Panc1 (cell line): ENCODE measurements at regions not wholly inside any gene's neighbourhood (a gene's known extent, or its start where the extent isn't known, plus 50 kb on each side); places are given as distances from the start of the nearest gene placed in this dataset.

Source experiments
- ATAC-seq: fragments of 200-7000 bp; cut with Tn5 transposase; 2 replicates; pipeline ENCODE4 v1.9.1; 2020; ENCODE audit warnings: mild to moderate bottlenecking, moderate library complexity
- BruUV-seq: library from RNA; stranded (reverse); fragments of 400-500 nt; replicated peaks from 2 replicates; lab custom pipeline; 2021; lab: Mats Ljungman, UMichigan
- CTCF ChIA-PET: fragments of 300-600 bp; sonication (Branson Sonifier 250); formaldehyde crosslinking; loops from one replicate; lab custom pipeline; 2022; ENCODE audit warnings: antibody characterized with exemption; lab: Charles Lee
- POLR2A ChIA-PET: fragments of 300-600 bp; sonication (Branson Sonifier 250); formaldehyde crosslinking; loops from one replicate; lab custom pipeline; 2022; ENCODE audit warnings: antibody characterized with exemption; lab: Charles Lee
- DNase-seq: peaks from one replicate; pipeline ENCODE4 v3.0.0-alpha.2; 2010; ENCODE audit warnings: low read depth, low spot score
- H3K27ac ChIP-seq: 2 replicates; pipeline ENCODE4 v1.5.1; 2011; ENCODE audit warnings: mild to moderate bottlenecking, low read length, inconsistent platforms
- H3K27me3 ChIP-seq: fragments of 200-500 bp; sonication (Bioruptor generic); 2 replicates; pipeline ENCODE4 v1.6.0; 2014; ENCODE audit warnings: low read length, inconsistent platforms; ENCODE audit not compliant: control insufficient read depth, insufficient read depth
- H3K36me3 ChIP-seq: fragments of 200-500 bp; sonication (Bioruptor generic); 2 replicates; pipeline ENCODE4 v1.5.1; 2014; ENCODE audit warnings: inconsistent platforms, mild to moderate bottlenecking, low read length, moderate library complexity; ENCODE audit not compliant: control insufficient read depth, insufficient read depth
- H3K4me1 ChIP-seq: 2 replicates; pipeline ENCODE4 v1.5.1; 2011; ENCODE audit warnings: inconsistent platforms, mild to moderate bottlenecking, low read length, moderate library complexity; ENCODE audit not compliant: control insufficient read depth, insufficient read depth
- H3K4me3 ChIP-seq, 2 experiments: 2 replicates each; pipeline ENCODE4 v1.5.1; 2011 to 2012; ENCODE audit warnings: low read depth in 2 of 2, low read length in 2 of 2, mild to moderate bottlenecking in 2 of 2, inconsistent platforms in 1 of 2, moderate library complexity in 1 of 2
- H3K9me3 ChIP-seq: fragments of 200-500 bp; sonication (Bioruptor generic); 2 replicates; pipeline ENCODE4 v1.5.1; 2014; ENCODE audit warnings: low read depth, mild to moderate bottlenecking, inconsistent platforms, low read length, moderate library complexity; ENCODE audit not compliant: control insufficient read depth, insufficient read depth
- CTCF ChIP-seq: fragments of 450-650 bp; IDR thresholded peaks from 2 replicates; pipeline ENCODE4 v1.5.1; 2017; ENCODE audit warnings: mild to moderate bottlenecking
- POLR2AphosphoS5 ChIP-seq: IDR thresholded peaks from 2 replicates; pipeline ENCODE4 v1.6.1; 2012; ENCODE audit warnings: mild to moderate bottlenecking, low read depth, low read length, moderate library complexity
- REST ChIP-seq, 2 experiments: IDR thresholded peaks; 2 replicates each; pipeline ENCODE4 v1.6.1; 2011 to 2012; ENCODE audit warnings: low read depth in 2 of 2, control low read depth in 1 of 2, low read length in 1 of 2, mild to moderate bottlenecking in 1 of 2, moderate library complexity in 1 of 2; ENCODE audit not compliant: insufficient read depth in 1 of 2
- SIN3A ChIP-seq: IDR thresholded peaks from 2 replicates; pipeline ENCODE4 v1.6.1; 2012; ENCODE audit warnings: low read depth, mild to moderate bottlenecking, low read length, moderate library complexity, borderline replicate concordance; ENCODE audit not compliant: insufficient read depth
- TCF7L2 ChIP-seq: IDR thresholded peaks from 2 replicates; pipeline ENCODE4 v1.6.1; 2011; ENCODE audit warnings: mild to moderate bottlenecking, low read depth, low read length, inconsistent platforms
- in situ Hi-C: cut with HindIII; loops from 2 replicates; pipeline ENCODE4 v1.10.0; 2016; ENCODE audit warnings: low sequenced_read_pairs, low pct_unique_long_range_greater_than_20kb
- intact Hi-C: fragments of 100-400 bp; cut with micrococcal nuclease; formaldehyde crosslinking; loops from one replicate; pipeline ENCODE4 v1.10.0; 2022; ENCODE audit not compliant: unreplicated experiment

- BruUV-seq: no TSS peak
- no peak for DNase-seq
- TF ChIP-seq CTCF (no peak), REST (IDR thresholded peaks at IDR 0.05; ENCODE audit: insufficient read depth in 1 of 2, low read depth in 2 of 2, low read length in 1 of 2) (no peak), TCF7L2 (no peak), SIN3A (no peak), POLR2AphosphoS5 (no peak)
- ChIA-PET POLR2A (no interaction called here), CTCF (no interaction called here)
- in situ Hi-C loops: no loop called here
- H3K36me3 ChIP-seq: no peaks in the 10 kb centered on the region
- H3K4me3 ChIP-seq: no peak overlapping the region
- intact Hi-C loops: no loop called here
- H3K27me3 ChIP-seq: no peaks in the 10 kb centered on the region
- no peak overlapping the region for H3K27ac ChIP-seq
- no peak for ATAC-seq
- no peaks in the 10 kb centered on the region for H3K4me1 ChIP-seq
- H3K9me3 ChIP-seq: no peaks in the 10 kb centered on the region
These were observed 500.7 kb downstream of the METTL4 start for GRCh38 chr18:2070631-2071030.

- CTCF ChIA-PET: no interaction called here
- H3K9me3 ChIP-seq: no peaks in the 10 kb centered on the region
- BruUV-seq: no TSS peak
- TF ChIP-seq TCF7L2 (no peak), SIN3A (no peak), POLR2AphosphoS5 (no peak), CTCF (no peak), REST (IDR thresholded peaks at IDR 0.05; ENCODE audit: insufficient read depth in 1 of 2, low read depth in 2 of 2, low read length in 1 of 2) (no peak)
- ATAC-seq (no peak), DNase-seq (no peak)
- in situ Hi-C loops: no loop called here
- intact Hi-C loops: no loop called here
- H3K4me3 ChIP-seq: no peak overlapping the region
- no peaks in the 10 kb centered on the region for H3K4me1 ChIP-seq
- POLR2A ChIA-PET: no interaction called here
- no peaks in the 10 kb centered on the region for H3K27me3 ChIP-seq
- no peak overlapping the region for H3K27ac ChIP-seq
- H3K36me3 ChIP-seq: no peaks in the 10 kb centered on the region
These were observed 495.8 kb downstream of the METTL4 start for GRCh38 chr18:2075499-2075898.
